ENCODE measurements at regions not wholly inside any gene's neighbourhood (a gene's known extent, or its start where the extent isn't known, plus 50 kb on each side); places are given as distances from the start of the nearest gene placed in this dataset.

- Histone ChIP-seq H3K79me2 (ENCODE audit: insufficient read depth, low read length) (no peaks in the 10 kb centered on the region), H3K36me3 (ENCODE audit: insufficient read depth, low read length) (no peaks in the 10 kb centered on the region), H3K4me1 (ENCODE audit: insufficient read depth, low read length) (no peaks in the 10 kb centered on the region), H3K27ac (ENCODE audit: low read depth, low read length) (no peak overlapping the region), H3K27me3 (ENCODE audit: insufficient read depth, low read length) (no peaks in the 10 kb centered on the region), H3K9me3 (ENCODE audit: low read depth, low read length) (peaks cover 2% of the 10 kb centered on the region), H4K20me1 (ENCODE audit: insufficient read depth, low read length) (no peaks in the 10 kb centered on the region), H3K4me2 (ENCODE audit: insufficient read depth, low read length) (no peak overlapping the region), H2AFZ (ENCODE audit: low read length) (no peak overlapping the region), H3K4me3 (ENCODE audit: insufficient read depth, low read length) (no peak overlapping the region)
- TF ChIP-seq CTCF (IDR thresholded peaks at IDR 0.05; ENCODE audit: extremely low read depth, low read depth, low read length): no peak
- no peak for DNase-seq (ENCODE audit: insufficient read length, low spot score, missing footprints)
Observed at GRCh38 chr4:170743633-170744032, 653.9 kb upstream of the AADAT start.

GRCh38 chr4:170741856-170742255 lies 652.1 kb upstream of the AADAT start:
- H3K9me3 ChIP-seq (ENCODE audit: low read depth, low read length): peaks cover 2% of the 10 kb centered on the region
- H3K27me3 ChIP-seq (ENCODE audit: insufficient read depth, low read length): no peaks in the 10 kb centered on the region
- no peak overlapping the region for H3K4me3 ChIP-seq (ENCODE audit: insufficient read depth, low read length)
- TF ChIP-seq CTCF (IDR thresholded peaks at IDR 0.05; ENCODE audit: extremely low read depth, low read depth, low read length): no peak
- H3K4me2 ChIP-seq (ENCODE audit: insufficient read depth, low read length): no peak overlapping the region
- no peaks in the 10 kb centered on the region for H3K36me3 ChIP-seq (ENCODE audit: insufficient read depth, low read length)
- H3K79me2 ChIP-seq (ENCODE audit: insufficient read depth, low read length): no peaks in the 10 kb centered on the region
- H4K20me1 ChIP-seq (ENCODE audit: insufficient read depth, low read length): no peaks in the 10 kb centered on the region
- no peak overlapping the region for H2AFZ ChIP-seq (ENCODE audit: low read length)
- no peak overlapping the region for H3K27ac ChIP-seq (ENCODE audit: low read depth, low read length)
- no peaks in the 10 kb centered on the region for H3K4me1 ChIP-seq (ENCODE audit: insufficient read depth, low read length)
- no peak for DNase-seq (ENCODE audit: insufficient read length, low spot score, missing footprints)

GRCh38 chr4:170736710-170737109 lies 647.0 kb upstream of the AADAT start:
- Histone ChIP-seq H4K20me1 (ENCODE audit: insufficient read depth, low read length) (no peaks in the 10 kb centered on the region), H3K79me2 (ENCODE audit: insufficient read depth, low read length) (no peaks in the 10 kb centered on the region), H3K36me3 (ENCODE audit: insufficient read depth, low read length) (no peaks in the 10 kb centered on the region), H3K9me3 (ENCODE audit: low read depth, low read length) (no peaks in the 10 kb centered on the region), H3K4me3 (ENCODE audit: insufficient read depth, low read length) (no peak overlapping the region), H3K27me3 (ENCODE audit: insufficient read depth, low read length) (no peaks in the 10 kb centered on the region), H3K27ac (ENCODE audit: low read depth, low read length) (no peak overlapping the region), H2AFZ (ENCODE audit: low read length) (no peak overlapping the region), H3K4me1 (ENCODE audit: insufficient read depth, low read length) (no peaks in the 10 kb centered on the region), H3K4me2 (ENCODE audit: insufficient read depth, low read length) (no peak overlapping the region)
- no peak for TF ChIP-seq CTCF (IDR thresholded peaks at IDR 0.05; ENCODE audit: extremely low read depth, low read depth, low read length)
- DNase-seq (ENCODE audit: insufficient read length, low spot score, missing footprints): no peak

- H3K9me3 ChIP-seq (ENCODE audit: low read depth, low read length): peaks cover 2% of the 10 kb centered on the region
- H3K4me2 ChIP-seq (ENCODE audit: insufficient read depth, low read length): no peak overlapping the region
- no peak overlapping the region for H2AFZ ChIP-seq (ENCODE audit: low read length)
- TF ChIP-seq CTCF (IDR thresholded peaks at IDR 0.05; ENCODE audit: extremely low read depth, low read depth, low read length): no peak
- H4K20me1 ChIP-seq (ENCODE audit: insufficient read depth, low read length): no peaks in the 10 kb centered on the region
- H3K27ac ChIP-seq (ENCODE audit: low read depth, low read length): no peak overlapping the region
- no peaks in the 10 kb centered on the region for H3K4me1 ChIP-seq (ENCODE audit: insufficient read depth, low read length)
- no peak overlapping the region for H3K4me3 ChIP-seq (ENCODE audit: insufficient read depth, low read length)
- no peaks in the 10 kb centered on the region for H3K27me3 ChIP-seq (ENCODE audit: insufficient read depth, low read length)
- H3K36me3 ChIP-seq (ENCODE audit: insufficient read depth, low read length): no peaks in the 10 kb centered on the region
- no peaks in the 10 kb centered on the region for H3K79me2 ChIP-seq (ENCODE audit: insufficient read depth, low read length)
- DNase-seq (ENCODE audit: insufficient read length, low spot score, missing footprints): no peak
Observed at GRCh38 chr4:170729897-170730296, 640.1 kb upstream of the AADAT start.

Data from osteoblast (primary cell).